Thymus (tissue), 11 donors: ENCODE measurements at regions not wholly inside any gene's neighbourhood (a gene's known extent, or its start where the extent isn't known, plus 50 kb on each side); places are given as distances from the start of the nearest gene placed in this dataset.

Source experiments
- DNase-seq, 9 donors: peaks; one replicate each; pipeline ENCODE4 v3.0.0-alpha.2; 2013; ENCODE audit warnings: low spot score in 9 of 9, low read depth in 6 of 9, missing footprints in 1 of 9
- H3K27ac ChIP-seq, 2 donors: one replicate each; pipeline ENCODE4 v1.5.1; 2013; ENCODE audit warnings: control low read depth in 1 of 2, low read depth in 1 of 2, low read length in 1 of 2, mild to moderate bottlenecking in 1 of 2, moderate library complexity in 1 of 2
- H3K27me3 ChIP-seq, 2 donors: one replicate each; pipeline ENCODE4 v1.5.1; 2013; ENCODE audit warnings: low read length in 1 of 2; ENCODE audit not compliant: control insufficient read depth in 2 of 2, insufficient read depth in 1 of 2
- H3K36me3 ChIP-seq, 2 donors: one replicate each; pipeline ENCODE4 v1.5.1; 2013; ENCODE audit warnings: low read length in 1 of 2, mild to moderate bottlenecking in 1 of 2, moderate library complexity in 1 of 2; ENCODE audit not compliant: control insufficient read depth in 2 of 2, insufficient read depth in 2 of 2
- H3K4me1 ChIP-seq, 2 donors: one replicate each; pipeline ENCODE4 v1.5.1; 2013; ENCODE audit warnings: low read length in 2 of 2; ENCODE audit not compliant: control insufficient read depth in 2 of 2, insufficient read depth in 2 of 2
- H3K4me3 ChIP-seq, 2 donors: one replicate each; pipeline ENCODE4 v1.5.1; 2013; ENCODE audit warnings: low read length in 2 of 2, control low read depth in 1 of 2, mild to moderate bottlenecking in 1 of 2
- H3K9me3 ChIP-seq, 2 donors: one replicate each; pipeline ENCODE4 v1.5.1; 2013; ENCODE audit warnings: low read length in 1 of 2, mild to moderate bottlenecking in 1 of 2; ENCODE audit not compliant: control insufficient read depth in 2 of 2, insufficient read depth in 1 of 2
- WGBS: extraction: QIAGEN DNeasy Blood & Tissue Kit; methylation state at CpG from one replicate; pipeline ENCODE4 v1.1.7; 2013; 5-methylcytosine and 5-hydroxymethylcytosine counted together
- donor health status: healthy.

DNA sequence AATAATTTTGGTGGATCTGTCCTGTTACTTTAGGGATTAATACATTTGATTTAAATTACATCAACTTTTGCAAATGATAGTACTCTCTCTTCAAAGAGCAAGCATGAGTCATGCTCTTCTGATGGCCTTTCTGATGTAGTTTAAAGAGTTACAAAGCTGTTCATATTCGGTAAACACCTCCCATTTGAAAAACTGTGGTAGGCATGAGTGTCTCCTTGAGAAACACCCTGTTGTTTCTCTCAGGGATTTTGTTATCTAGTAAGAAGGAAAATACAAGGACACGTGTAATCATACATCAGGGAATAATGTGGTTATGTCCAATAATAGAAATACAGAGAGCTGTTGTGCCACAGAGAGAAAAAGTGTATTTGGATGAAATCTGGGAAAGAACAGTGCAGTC lies 53.3 kb upstream of the E2F7 start:
- Histone ChIP-seq H3K27ac (no peak overlapping the region), H3K36me3 (no peaks in the 10 kb centered on the region), H3K4me3 (no peak overlapping the region), H3K9me3 (no peaks in the 10 kb centered on the region), H3K27me3 (no peaks in the 10 kb centered on the region), H3K4me1 (no peaks in the 10 kb centered on the region)
- DNase-seq, result no peak
- 89% methylated on average over 2 of the region's 2 CpGs for WGBS

DNA sequence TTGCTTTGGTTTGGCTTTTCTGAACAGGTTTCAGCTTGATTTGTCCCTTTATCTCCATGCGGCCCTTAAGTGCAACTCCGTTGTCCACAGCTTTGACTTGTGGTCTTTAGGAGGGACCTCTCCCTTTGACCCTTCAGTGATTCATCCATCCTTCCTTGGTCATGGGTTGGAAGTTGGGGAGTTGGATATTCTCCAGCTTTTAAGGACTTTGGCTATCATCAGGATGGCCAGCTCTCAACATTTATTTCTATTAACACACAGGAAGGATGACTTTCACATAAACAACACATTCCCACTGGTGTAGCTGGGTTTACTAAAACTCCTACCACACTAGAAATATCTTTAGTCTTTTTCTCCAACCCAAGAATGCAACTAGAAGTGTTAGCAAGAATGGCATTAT lies 50.9 kb upstream of the E2F7 start:
- Histone ChIP-seq H3K9me3 (no peaks in the 10 kb centered on the region), H3K27ac (no peak overlapping the region)
- WGBS, result 91% methylated on average over 2 of the region's 2 CpGs

DNA sequence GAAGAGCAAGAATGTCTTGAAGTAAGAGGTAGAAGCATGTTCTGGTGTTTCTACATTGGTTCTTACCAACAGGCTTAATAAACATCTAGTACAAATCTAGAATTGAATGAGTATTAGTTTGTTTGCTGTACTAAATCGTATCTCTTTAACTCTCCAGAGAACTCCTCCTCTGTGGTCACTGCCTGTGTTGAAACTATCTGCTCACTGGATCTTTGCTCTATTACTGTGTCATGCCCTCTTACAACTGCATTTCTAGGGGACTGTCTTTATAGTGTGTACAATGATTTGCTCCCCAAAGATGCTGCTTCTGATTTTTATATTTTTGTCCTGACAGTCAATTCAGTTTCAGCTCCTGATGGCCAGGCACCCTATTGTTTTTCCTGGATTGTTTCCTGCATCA lies 50.1 kb upstream of the E2F7 start:
- DNase-seq, result no peak
- Histone ChIP-seq H3K4me1 (no peaks in the 10 kb centered on the region), H3K9me3 (no peaks in the 10 kb centered on the region), H3K27ac (no peak overlapping the region), H3K36me3 (no peaks in the 10 kb centered on the region), H3K27me3 (no peaks in the 10 kb centered on the region), H3K4me3 (no peak overlapping the region)
- WGBS, result 98% methylated on average over 1 of the region's 1 CpG

More for the DNA sequence above, 50.9 kb upstream of the E2F7 start:
- no peaks in the 10 kb centered on the region for H3K4me1 ChIP-seq
- H3K27me3 ChIP-seq, result no peaks in the 10 kb centered on the region
- no peak overlapping the region for H3K4me3 ChIP-seq
- DNase-seq, result no peak
- no peaks in the 10 kb centered on the region for H3K36me3 ChIP-seq
